ENCODE measurements at regions not wholly inside any gene's neighbourhood (a gene's known extent, or its start where the extent isn't known, plus 50 kb on each side); places are given as distances from the start of the nearest gene placed in this dataset.

GRCh38 chr5:79865579-79865978 lies 125.5 kb downstream of the MTX3 start:
- intact Hi-C loops (cut with micrococcal nuclease; ENCODE audit: unreplicated experiment) = no loop called here
- Mint-ChIP-seq H3K9me3 (ENCODE audit: low read depth, unreplicated experiment) (no peaks in the 10 kb centered on the region), H3K4me1 (ENCODE audit: low read depth, unreplicated experiment) (no peaks in the 10 kb centered on the region), H3K27ac (ENCODE audit: unreplicated experiment) (no peak overlapping the region), H3K4me3 (ENCODE audit: low read depth, unreplicated experiment) (no peak overlapping the region), H3K27me3 (ENCODE audit: unreplicated experiment) (peaks cover 46% of the 10 kb centered on the region), H3K36me3 (ENCODE audit: insufficient read depth, unreplicated experiment) (no peaks in the 10 kb centered on the region)
- no peak for TF ChIP-seq CTCF (IDR thresholded peaks at IDR 0.05; ENCODE audit: unreplicated experiment)
- CTCF ChIA-PET = no interaction called here
- BruUV-seq (replicated peaks) = no TSS peak
- DNase-seq = no peak

- H3K27me3 Mint-ChIP-seq (ENCODE audit: unreplicated experiment) = peaks cover 34% of the 10 kb centered on the region
- H3K9me3 Mint-ChIP-seq (ENCODE audit: low read depth, unreplicated experiment) = no peaks in the 10 kb centered on the region
- intact Hi-C loops (cut with micrococcal nuclease; ENCODE audit: unreplicated experiment) = no loop called here
- CTCF ChIA-PET = no interaction called here
- no peak overlapping the region for H3K4me3 Mint-ChIP-seq (ENCODE audit: low read depth, unreplicated experiment)
- H3K4me1 Mint-ChIP-seq (ENCODE audit: low read depth, unreplicated experiment) = no peaks in the 10 kb centered on the region
- no peak for TF ChIP-seq CTCF (IDR thresholded peaks at IDR 0.05; ENCODE audit: unreplicated experiment)
- no peaks in the 10 kb centered on the region for H3K36me3 Mint-ChIP-seq (ENCODE audit: insufficient read depth, unreplicated experiment)
- no peak overlapping the region for H3K27ac Mint-ChIP-seq (ENCODE audit: unreplicated experiment)
- DNase-seq = no peak
- no TSS peak for BruUV-seq (replicated peaks)
Measured at GRCh38 chr5:79864364-79864763, 126.7 kb downstream of the MTX3 start.

- no TSS peak for BruUV-seq (replicated peaks)
- H3K36me3 Mint-ChIP-seq (ENCODE audit: insufficient read depth, unreplicated experiment) = no peaks in the 10 kb centered on the region
- H3K4me3 Mint-ChIP-seq (ENCODE audit: low read depth, unreplicated experiment) = no peak overlapping the region
- intact Hi-C loops (cut with micrococcal nuclease; ENCODE audit: unreplicated experiment) = loop anchor here (2.0 kb wide), 2 partner anchors 727 to 839 kb away; no protein-coding TSS in a partner anchor
- H3K27me3 Mint-ChIP-seq (ENCODE audit: unreplicated experiment) = no peaks in the 10 kb centered on the region
- TF ChIP-seq CTCF (IDR thresholded peaks at IDR 0.05; ENCODE audit: unreplicated experiment) = no peak
- H3K4me1 Mint-ChIP-seq (ENCODE audit: low read depth, unreplicated experiment) = no peaks in the 10 kb centered on the region
- CTCF ChIA-PET = no interaction called here
- H3K9me3 Mint-ChIP-seq (ENCODE audit: low read depth, unreplicated experiment) = no peaks in the 10 kb centered on the region
- H3K27ac Mint-ChIP-seq (ENCODE audit: unreplicated experiment) = no peak overlapping the region
- DNase-seq = no peak
Measured at GRCh38 chr5:79859588-79859987, 131.5 kb downstream of the MTX3 start.

GRCh38 chr5:79858410-79858723 lies 132.7 kb downstream of the MTX3 start:
- no peak for DNase-seq
- Mint-ChIP-seq H3K27me3 (ENCODE audit: unreplicated experiment) (no peaks in the 10 kb centered on the region), H3K4me1 (ENCODE audit: low read depth, unreplicated experiment) (no peaks in the 10 kb centered on the region), H3K36me3 (ENCODE audit: insufficient read depth, unreplicated experiment) (no peaks in the 10 kb centered on the region), H3K4me3 (ENCODE audit: low read depth, unreplicated experiment) (no peak overlapping the region), H3K27ac (ENCODE audit: unreplicated experiment) (no peak overlapping the region), H3K9me3 (ENCODE audit: low read depth, unreplicated experiment) (no peaks in the 10 kb centered on the region)
- TF ChIP-seq CTCF (IDR thresholded peaks at IDR 0.05; ENCODE audit: unreplicated experiment) = no peak
- CTCF ChIA-PET = interaction anchor here (0.6 to 1.8 kb wide), 5 partner anchors 15 to 833 kb away, joined by 3 to 7 read pairs (median 3); no protein-coding TSS in a partner anchor
- intact Hi-C loops (cut with micrococcal nuclease; ENCODE audit: unreplicated experiment) = loop anchor here (1.0 to 2.0 kb wide), 4 partner anchors 155 to 838 kb away; no protein-coding TSS in a partner anchor
- no TSS peak for BruUV-seq (replicated peaks)
